Muscle of leg (tissue), 3 donors: ENCODE measurements at regions not wholly inside any gene's neighbourhood (a gene's known extent, or its start where the extent isn't known, plus 50 kb on each side); places are given as distances from the start of the nearest gene placed in this dataset.
A peak's percentile ranks its signal among the peaks of the same experiment; 100 is the strongest.

ENCODE experiments used
- DNase-seq: peaks from one replicate; pipeline ENCODE4 v3.0.0; 2013
- H3K27ac ChIP-seq: one replicate; pipeline ENCODE4 v1.5.1; 2013; ENCODE audit warnings: mild to moderate bottlenecking, low read length, control low read depth
- H3K27me3 ChIP-seq: one replicate; pipeline ENCODE4 v1.6.1; 2013; ENCODE audit warnings: low read length; ENCODE audit not compliant: control insufficient read depth, insufficient read depth
- H3K36me3 ChIP-seq: one replicate; pipeline ENCODE4 v1.6.1; 2013; ENCODE audit warnings: low read length; ENCODE audit not compliant: control insufficient read depth, insufficient read depth
- H3K4me1 ChIP-seq: one replicate; pipeline ENCODE4 v1.6.1; 2013; ENCODE audit warnings: low read length; ENCODE audit not compliant: control insufficient read depth, insufficient read depth
- H3K4me3 ChIP-seq: one replicate; pipeline ENCODE4 v1.5.1; 2013; ENCODE audit warnings: low read length, control low read depth
- H3K9me3 ChIP-seq: replicated peaks from 2 replicates; pipeline ENCODE4 v1.6.1; 2013; ENCODE audit warnings: low read depth, low read length; ENCODE audit not compliant: control insufficient read depth
- WGBS: methylation state at CpG from one replicate; pipeline ENCODE4 v1.1.5; 2013; ENCODE audit warnings: missing lambda C conversion rate; ENCODE audit not compliant: insufficient coverage; 5-methylcytosine and 5-hydroxymethylcytosine counted together

GRCh38 chr5:29042152-29042551 is 2003.8 kb upstream of the CDH9 start:
- no peaks in the 10 kb centered on the region for H3K4me1 ChIP-seq
- no peaks in the 10 kb centered on the region for H3K9me3 ChIP-seq
- H3K36me3 ChIP-seq: no peaks in the 10 kb centered on the region
- H3K27ac ChIP-seq: no peak overlapping the region
- WGBS: no CpG with 5 or more reads among the region's 4 CpGs
- no peaks in the 10 kb centered on the region for H3K27me3 ChIP-seq
- no peak for DNase-seq
- H3K4me3 ChIP-seq: no peak overlapping the region

- no peaks in the 10 kb centered on the region for H3K4me1 ChIP-seq
- no peak overlapping the region for H3K4me3 ChIP-seq
- H3K27ac ChIP-seq: no peak overlapping the region
- no peaks in the 10 kb centered on the region for H3K9me3 ChIP-seq
- H3K36me3 ChIP-seq: no peaks in the 10 kb centered on the region
- H3K27me3 ChIP-seq: no peaks in the 10 kb centered on the region
- WGBS: no CpG with 5 or more reads among the region's 1 CpG
- DNase-seq: no peak
Measured at GRCh38 chr5:29040404-29040803, 2002.0 kb upstream of the CDH9 start.

- no CpG with 5 or more reads among the region's 1 CpG for WGBS
- no peak for DNase-seq
- Histone ChIP-seq H3K4me1 (no peaks in the 10 kb centered on the region), H3K27me3 (no peaks in the 10 kb centered on the region), H3K27ac (no peak overlapping the region), H3K9me3 (no peaks in the 10 kb centered on the region), H3K36me3 (no peaks in the 10 kb centered on the region), H3K4me3 (no peak overlapping the region)
Measured at GRCh38 chr5:29039994-29040393, 2001.6 kb upstream of the CDH9 start.

GRCh38 chr5:29037716-29038115 is 1999.3 kb upstream of the CDH9 start:
- Histone ChIP-seq H3K36me3 (no peaks in the 10 kb centered on the region), H3K4me3 (no peak overlapping the region), H3K27me3 (no peaks in the 10 kb centered on the region), H3K27ac (no peak overlapping the region), H3K4me1 (no peaks in the 10 kb centered on the region), H3K9me3 (no peaks in the 10 kb centered on the region)
- peak; percentile 67 for DNase-seq
- WGBS: no CpG with 5 or more reads among the region's 3 CpGs

- Histone ChIP-seq H3K36me3 (no peaks in the 10 kb centered on the region), H3K27me3 (no peaks in the 10 kb centered on the region), H3K27ac (no peak overlapping the region), H3K4me1 (no peaks in the 10 kb centered on the region), H3K9me3 (no peaks in the 10 kb centered on the region), H3K4me3 (no peak overlapping the region)
- WGBS: no CpG with 5 or more reads among the region's 4 CpGs
- DNase-seq: no peak
Measured at GRCh38 chr5:29024052-29024451, 1985.7 kb upstream of the CDH9 start.

- H3K9me3 ChIP-seq: no peaks in the 10 kb centered on the region
- H3K4me3 ChIP-seq: no peak overlapping the region
- H3K27me3 ChIP-seq: no peaks in the 10 kb centered on the region
- no peaks in the 10 kb centered on the region for H3K4me1 ChIP-seq
- no CpG with 5 or more reads among the region's 2 CpGs for WGBS
- no peak for DNase-seq
- no peaks in the 10 kb centered on the region for H3K36me3 ChIP-seq
- no peak overlapping the region for H3K27ac ChIP-seq
Measured at GRCh38 chr5:29023541-29023940, 1985.2 kb upstream of the CDH9 start.

- H3K9me3 ChIP-seq: no peaks in the 10 kb centered on the region
- H3K36me3 ChIP-seq: no peaks in the 10 kb centered on the region
- DNase-seq: no peak
- no peaks in the 10 kb centered on the region for H3K27me3 ChIP-seq
- WGBS: no CpG with 5 or more reads among the region's 3 CpGs
- no peaks in the 10 kb centered on the region for H3K4me1 ChIP-seq
- H3K27ac ChIP-seq: no peak overlapping the region
- H3K4me3 ChIP-seq: no peak overlapping the region
Measured at GRCh38 chr5:29017501-29017900, 1979.1 kb upstream of the CDH9 start.

GRCh38 chr5:29016067-29016466 is 1977.7 kb upstream of the CDH9 start:
- WGBS: 33% methylated on average over 3 of the region's 4 CpGs
- Histone ChIP-seq H3K27ac (no peak overlapping the region), H3K4me1 (no peaks in the 10 kb centered on the region), H3K4me3 (no peak overlapping the region), H3K36me3 (no peaks in the 10 kb centered on the region), H3K27me3 (no peaks in the 10 kb centered on the region), H3K9me3 (no peaks in the 10 kb centered on the region)
- DNase-seq: peak; percentile 5

- no peaks in the 10 kb centered on the region for H3K36me3 ChIP-seq
- no CpG with 5 or more reads among the region's 2 CpGs for whole genome bisulfite sequencing
- no peak overlapping the region for H3K4me3 ChIP-seq
- DNase-seq: no peak
- H3K4me1 ChIP-seq: no peaks in the 10 kb centered on the region
- no peaks in the 10 kb centered on the region for H3K27me3 ChIP-seq
- no peaks in the 10 kb centered on the region for H3K9me3 ChIP-seq
- H3K27ac ChIP-seq: no peak overlapping the region
Measured at GRCh38 chr5:29015523-29015922, 1977.1 kb upstream of the CDH9 start.

- WGBS: 20% methylated on average over 1 of the region's 3 CpGs
- Histone ChIP-seq H3K4me1 (no peaks in the 10 kb centered on the region), H3K36me3 (no peaks in the 10 kb centered on the region), H3K27ac (no peak overlapping the region), H3K27me3 (no peaks in the 10 kb centered on the region), H3K9me3 (no peaks in the 10 kb centered on the region), H3K4me3 (no peak overlapping the region)
- DNase-seq: no peak
Measured at GRCh38 chr5:29005386-29005785, 1967.0 kb upstream of the CDH9 start.

GRCh38 chr5:29002481-29002880 is 1964.1 kb upstream of the CDH9 start:
- H3K27ac ChIP-seq: no peak overlapping the region
- WGBS: no CpG with 5 or more reads among the region's 6 CpGs
- no peaks in the 10 kb centered on the region for H3K27me3 ChIP-seq
- no peaks in the 10 kb centered on the region for H3K36me3 ChIP-seq
- no peak overlapping the region for H3K4me3 ChIP-seq
- H3K9me3 ChIP-seq: no peaks in the 10 kb centered on the region
- DNase-seq: no peak
- H3K4me1 ChIP-seq: no peaks in the 10 kb centered on the region
